HepG2 (cell line): ENCODE measurements at regions not wholly inside any gene's neighbourhood (a gene's known extent, or its start where the extent isn't known, plus 50 kb on each side); places are given as distances from the start of the nearest gene placed in this dataset.
A peak's percentile ranks its signal among the peaks of the same experiment; 100 is the strongest.

Experiments used
- ARNT ChIP-seq: fragments of 450-650 bp; IDR thresholded peaks from 2 replicates; pipeline ENCODE4 v1.6.1; 2017
- BHLHE40 ChIP-seq: IDR thresholded peaks from 2 replicates; pipeline ENCODE4 v1.6.1; 2011; ENCODE audit warnings: low read length, improper control_type of control experiment
- ETV5 ChIP-seq: IDR thresholded peaks from 2 replicates; pipeline ENCODE4 v1.6.1; 2018; ENCODE audit warnings: missing biosample characterization, missing genetic modification reagents, inconsistent platforms, borderline replicate concordance
- HINFP ChIP-seq: sonication (generic); formaldehyde crosslinking; IDR thresholded peaks from 2 replicates; pipeline ENCODE4 v1.4.0; 2020; ENCODE audit warnings: low read depth, mild to moderate bottlenecking, missing genetic modification reagents
- SMYD3 ChIP-seq: sonication (generic); formaldehyde crosslinking; IDR thresholded peaks from 2 replicates; pipeline ENCODE4 v1.8.1; 2023; ENCODE audit warnings: mild to moderate bottlenecking, missing genetic modification reagents
- SNAPC4 ChIP-seq: sonication (generic); formaldehyde crosslinking; IDR thresholded peaks from 2 replicates; pipeline ENCODE4 v1.4.0; 2020; ENCODE audit warnings: mild to moderate bottlenecking, missing genetic modification reagents
- TMF1 ChIP-seq: sonication (generic); formaldehyde crosslinking; IDR thresholded peaks from 2 replicates; pipeline ENCODE4 v1.8.1; 2022; ENCODE audit warnings: low read depth, missing genetic modification reagents
- ZBTB1 ChIP-seq: sonication (generic); formaldehyde crosslinking; IDR thresholded peaks from 2 replicates; pipeline ENCODE4 v1.4.0; 2020; ENCODE audit warnings: missing genetic modification reagents, borderline replicate concordance
- TF ChIP-seq, protein P1 (sequence below): sonication (generic); formaldehyde crosslinking; IDR thresholded peaks from 2 replicates; pipeline ENCODE4 v1.4.0; 2020; ENCODE audit warnings: missing genetic modification reagents
- TF ChIP-seq, protein P2 (sequence below): sonication (generic); formaldehyde crosslinking; IDR thresholded peaks from 2 replicates; pipeline ENCODE4 v1.4.0; 2020; ENCODE audit warnings: missing genetic modification reagents, borderline replicate concordance
- TF ChIP-seq, protein P3 (sequence below): sonication (generic); formaldehyde crosslinking; IDR thresholded peaks from 2 replicates; pipeline ENCODE4 v1.8.1; 2023; ENCODE audit warnings: mild to moderate bottlenecking, missing genetic modification reagents
- TF ChIP-seq, protein P4 (sequence below): sonication (generic); formaldehyde crosslinking; conservative IDR thresholded peaks from 2 replicates; pipeline ENCODE4 v1.4.0; 2020; ENCODE audit warnings: missing genetic modification reagents

GRCh38 chr6:221531-222349 lies 70.5 kb upstream of the DUSP22 start (continued):
- TF ChIP-seq SNAPC4 (no peak), SMYD3 (CRISPR knock-in tag) (no peak), BHLHE40 (no peak), ETV5 (no peak), HINFP (CRISPR knock-in tag) (no peak), ZBTB1 (CRISPR knock-in tag) (no peak), TMF1 (CRISPR knock-in tag) (no peak), ARNT (no peak)
- TF ChIP-seq, protein P1, sequence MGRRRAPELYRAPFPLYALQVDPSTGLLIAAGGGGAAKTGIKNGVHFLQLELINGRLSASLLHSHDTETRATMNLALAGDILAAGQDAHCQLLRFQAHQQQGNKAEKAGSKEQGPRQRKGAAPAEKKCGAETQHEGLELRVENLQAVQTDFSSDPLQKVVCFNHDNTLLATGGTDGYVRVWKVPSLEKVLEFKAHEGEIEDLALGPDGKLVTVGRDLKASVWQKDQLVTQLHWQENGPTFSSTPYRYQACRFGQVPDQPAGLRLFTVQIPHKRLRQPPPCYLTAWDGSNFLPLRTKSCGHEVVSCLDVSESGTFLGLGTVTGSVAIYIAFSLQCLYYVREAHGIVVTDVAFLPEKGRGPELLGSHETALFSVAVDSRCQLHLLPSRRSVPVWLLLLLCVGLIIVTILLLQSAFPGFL = no peak
- TF ChIP-seq, protein P2, sequence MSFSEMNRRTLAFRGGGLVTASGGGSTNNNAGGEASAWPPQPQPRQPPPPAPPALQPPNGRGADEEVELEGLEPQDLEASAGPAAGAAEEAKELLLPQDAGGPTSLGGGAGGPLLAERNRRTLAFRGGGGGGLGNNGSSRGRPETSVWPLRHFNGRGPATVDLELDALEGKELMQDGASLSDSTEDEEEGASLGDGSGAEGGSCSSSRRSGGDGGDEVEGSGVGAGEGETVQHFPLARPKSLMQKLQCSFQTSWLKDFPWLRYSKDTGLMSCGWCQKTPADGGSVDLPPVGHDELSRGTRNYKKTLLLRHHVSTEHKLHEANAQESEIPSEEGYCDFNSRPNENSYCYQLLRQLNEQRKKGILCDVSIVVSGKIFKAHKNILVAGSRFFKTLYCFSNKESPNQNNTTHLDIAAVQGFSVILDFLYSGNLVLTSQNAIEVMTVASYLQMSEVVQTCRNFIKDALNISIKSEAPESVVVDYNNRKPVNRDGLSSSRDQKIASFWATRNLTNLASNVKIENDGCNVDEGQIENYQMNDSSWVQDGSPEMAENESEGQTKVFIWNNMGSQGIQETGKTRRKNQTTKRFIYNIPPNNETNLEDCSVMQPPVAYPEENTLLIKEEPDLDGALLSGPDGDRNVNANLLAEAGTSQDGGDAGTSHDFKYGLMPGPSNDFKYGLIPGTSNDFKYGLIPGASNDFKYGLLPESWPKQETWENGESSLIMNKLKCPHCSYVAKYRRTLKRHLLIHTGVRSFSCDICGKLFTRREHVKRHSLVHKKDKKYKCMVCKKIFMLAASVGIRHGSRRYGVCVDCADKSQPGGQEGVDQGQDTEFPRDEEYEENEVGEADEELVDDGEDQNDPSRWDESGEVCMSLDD (CRISPR knock-in tag) = peak; percentile 94; the same call in 1 of the 2 replicates
- TF ChIP-seq, protein P3, sequence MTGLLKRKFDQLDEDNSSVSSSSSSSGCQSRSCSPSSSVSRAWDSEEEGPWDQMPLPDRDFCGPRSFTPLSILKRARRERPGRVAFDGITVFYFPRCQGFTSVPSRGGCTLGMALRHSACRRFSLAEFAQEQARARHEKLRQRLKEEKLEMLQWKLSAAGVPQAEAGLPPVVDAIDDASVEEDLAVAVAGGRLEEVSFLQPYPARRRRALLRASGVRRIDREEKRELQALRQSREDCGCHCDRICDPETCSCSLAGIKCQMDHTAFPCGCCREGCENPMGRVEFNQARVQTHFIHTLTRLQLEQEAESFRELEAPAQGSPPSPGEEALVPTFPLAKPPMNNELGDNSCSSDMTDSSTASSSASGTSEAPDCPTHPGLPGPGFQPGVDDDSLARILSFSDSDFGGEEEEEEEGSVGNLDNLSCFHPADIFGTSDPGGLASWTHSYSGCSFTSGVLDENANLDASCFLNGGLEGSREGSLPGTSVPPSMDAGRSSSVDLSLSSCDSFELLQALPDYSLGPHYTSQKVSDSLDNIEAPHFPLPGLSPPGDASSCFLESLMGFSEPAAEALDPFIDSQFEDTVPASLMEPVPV (CRISPR knock-in tag) = no peak
- TF ChIP-seq, protein P4, sequence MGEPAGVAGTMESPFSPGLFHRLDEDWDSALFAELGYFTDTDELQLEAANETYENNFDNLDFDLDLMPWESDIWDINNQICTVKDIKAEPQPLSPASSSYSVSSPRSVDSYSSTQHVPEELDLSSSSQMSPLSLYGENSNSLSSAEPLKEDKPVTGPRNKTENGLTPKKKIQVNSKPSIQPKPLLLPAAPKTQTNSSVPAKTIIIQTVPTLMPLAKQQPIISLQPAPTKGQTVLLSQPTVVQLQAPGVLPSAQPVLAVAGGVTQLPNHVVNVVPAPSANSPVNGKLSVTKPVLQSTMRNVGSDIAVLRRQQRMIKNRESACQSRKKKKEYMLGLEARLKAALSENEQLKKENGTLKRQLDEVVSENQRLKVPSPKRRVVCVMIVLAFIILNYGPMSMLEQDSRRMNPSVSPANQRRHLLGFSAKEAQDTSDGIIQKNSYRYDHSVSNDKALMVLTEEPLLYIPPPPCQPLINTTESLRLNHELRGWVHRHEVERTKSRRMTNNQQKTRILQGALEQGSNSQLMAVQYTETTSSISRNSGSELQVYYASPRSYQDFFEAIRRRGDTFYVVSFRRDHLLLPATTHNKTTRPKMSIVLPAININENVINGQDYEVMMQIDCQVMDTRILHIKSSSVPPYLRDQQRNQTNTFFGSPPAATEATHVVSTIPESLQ (CRISPR knock-in tag) = no peak
